ENCODE measurements at regions not wholly inside any gene's neighbourhood (a gene's known extent, or its start where the extent isn't known, plus 50 kb on each side); places are given as distances from the start of the nearest gene placed in this dataset.

- TF ChIP-seq CTCF (IDR thresholded peaks at IDR 0.05) (no peak), POLR2AphosphoS5 (IDR thresholded peaks at IDR 0.05; ENCODE audit: insufficient read depth in 1 of 2, low read depth in 1 of 2) (no peak)
These were observed 730.4 kb downstream of the PLCL1 start for GRCh38 chr2:198534756-198535155.
